Sigmoid colon (tissue), 6 donors: ENCODE measurements at regions not wholly inside any gene's neighbourhood (a gene's known extent, or its start where the extent isn't known, plus 50 kb on each side); places are given as distances from the start of the nearest gene placed in this dataset.
A peak's percentile ranks its signal among the peaks of the same experiment; 100 is the strongest.

Experiments
- DNase-seq: peaks from one replicate; pipeline ENCODE4 v3.0.0-alpha.2; 2019
- H3K27ac ChIP-seq, 4 donors: fragments of 200-600 bp; sonication (generic); one replicate each; pipeline ENCODE4 v1.5.1; 2016 to 2019; ENCODE audit warnings: mild to moderate bottlenecking in 1 of 4
- H3K27me3 ChIP-seq, 3 donors: fragments of 200-600 bp; sonication (generic); one replicate each; pipeline ENCODE4 v1.5.1; 2019; ENCODE audit warnings: mild to moderate bottlenecking in 1 of 3
- H3K36me3 ChIP-seq, 4 donors: fragments of 200-600 bp; sonication (generic); one replicate each; pipeline ENCODE4 v1.5.1; 2016 to 2019
- H3K4me1 ChIP-seq, 4 donors: fragments of 200-600 bp; sonication (generic); one replicate each; pipeline ENCODE4 v1.5.1; 2017 to 2019
- H3K4me3 ChIP-seq, 4 donors: fragments of 200-600 bp; sonication (generic); one replicate each; pipeline ENCODE4 v1.5.1; 2017 to 2019; ENCODE audit warnings: mild to moderate bottlenecking in 2 of 4, moderate library complexity in 1 of 4
- H3K9me3 ChIP-seq, 4 donors: fragments of 200-600 bp in 3 of 4; sonication (generic) in 3 of 4; one replicate each; pipeline versions ENCODE4 v1.5.1 to v1.6.1; 2013 to 2019
- CTCF ChIP-seq, 4 experiments: fragments of 450-650 bp in 3 of 4; fragments of 200-600 bp in 1 of 4; IDR thresholded peaks; one replicate each; pipeline ENCODE4 v1.5.1; 2016 to 2019; ENCODE audit warnings: antibody characterized with exemption in 4 of 4, mild to moderate bottlenecking in 3 of 4, moderate library complexity in 2 of 4
- EP300 ChIP-seq, 4 donors: sonication (generic); formaldehyde crosslinking; IDR thresholded peaks; one replicate each; pipeline ENCODE4 v1.6.1; 2017; ENCODE audit warnings: antibody characterized with exemption in 4 of 4
- POLR2A ChIP-seq, 2 donors: fragments of 450-650 bp; IDR thresholded peaks; one replicate each; pipeline ENCODE4 v1.6.1; 2016; ENCODE audit warnings: antibody characterized with exemption in 2 of 2, mild to moderate bottlenecking in 2 of 2, moderate library complexity in 2 of 2
- POLR2AphosphoS5 ChIP-seq, 4 donors: sonication (generic); formaldehyde crosslinking; IDR thresholded peaks; one replicate each; pipeline ENCODE4 v1.6.1; 2017; ENCODE audit warnings: antibody characterized with exemption in 4 of 4
- WGBS, 2 donors: extraction: QIAGEN DNeasy Blood & Tissue Kit; methylation state at CpG; one replicate each; pipeline ENCODE4 v1.1.7; 2013; 5-methylcytosine and 5-hydroxymethylcytosine counted together
- intact Hi-C: fragments of 100-400 bp; cut with DNase I; formaldehyde crosslinking; loops from one replicate; pipeline ENCODE4 v1.15.1; 2023
- donor health status: healthy with polysubstance abuse.
- donor health status: healthy.

- no peaks in the 10 kb centered on the region for H3K27me3 ChIP-seq
- peaks cover 0 to 4% (median 0%) of the 10 kb centered on the region in 4 donors for H3K4me1 ChIP-seq
- peak overlapping the region in 2 of 4 donors; percentile 22 to 29 for H3K4me3 ChIP-seq
- H3K27ac ChIP-seq: no peak overlapping the region
- TF ChIP-seq POLR2AphosphoS5 (IDR thresholded peaks at IDR 0.05) (no peak), POLR2A (IDR thresholded peaks at IDR 0.05) (no peak), EP300 (IDR thresholded peaks at IDR 0.05) (no peak), CTCF (IDR thresholded peaks at IDR 0.05) (no peak)
- no peaks in the 10 kb centered on the region for H3K9me3 ChIP-seq
- intact Hi-C loops: no loop called here
- no peaks in the 10 kb centered on the region for H3K36me3 ChIP-seq
- DNase-seq: no peak
- WGBS, 2 donors: 60% methylated on average over 5 of the region's 5 CpGs
Observed at GRCh38 chr4:32560306-32560705, 1840.1 kb downstream of the PCDH7 start.

GRCh38 chr4:32562010-32562409 is 1841.8 kb downstream of the PCDH7 start:
- DNase-seq: no peak
- Histone ChIP-seq H3K27ac (no peak overlapping the region), H3K27me3 (no peaks in the 10 kb centered on the region), H3K4me3 (no peak overlapping the region), H3K36me3 (no peaks in the 10 kb centered on the region), H3K4me1 (peaks cover 0 to 4% (median 0%) of the 10 kb centered on the region in 4 donors), H3K9me3 (no peaks in the 10 kb centered on the region)
- no peak for TF ChIP-seq CTCF (IDR thresholded peaks at IDR 0.05)
- no peak for TF ChIP-seq POLR2AphosphoS5 (IDR thresholded peaks at IDR 0.05)
- TF ChIP-seq POLR2A (IDR thresholded peaks at IDR 0.05): no peak
- no peak for TF ChIP-seq EP300 (IDR thresholded peaks at IDR 0.05)
- 85 to 91% methylated on average over 3 of the region's 3 CpGs for whole genome bisulfite sequencing, 2 donors
- intact Hi-C loops: no loop called here

GRCh38 chr4:32564626-32565025 is 1844.5 kb downstream of the PCDH7 start:
- Histone ChIP-seq H3K4me1 (peaks cover 0 to 4% (median 0%) of the 10 kb centered on the region in 4 donors), H3K36me3 (no peaks in the 10 kb centered on the region), H3K9me3 (no peaks in the 10 kb centered on the region), H3K27me3 (no peaks in the 10 kb centered on the region), H3K4me3 (no peak overlapping the region), H3K27ac (no peak overlapping the region)
- 72 to 86% methylated on average over 2 of the region's 2 CpGs for WGBS, 2 donors
- intact Hi-C loops: no loop called here
- DNase-seq: no peak
- no peak for TF ChIP-seq EP300 (IDR thresholded peaks at IDR 0.05)
- no peak for TF ChIP-seq CTCF (IDR thresholded peaks at IDR 0.05)
- TF ChIP-seq POLR2AphosphoS5 (IDR thresholded peaks at IDR 0.05): no peak
- no peak for TF ChIP-seq POLR2A (IDR thresholded peaks at IDR 0.05)

GRCh38 chr4:32569861-32570260 is 1849.7 kb downstream of the PCDH7 start:
- Histone ChIP-seq H3K27ac (no peak overlapping the region), H3K4me1 (no peaks in the 10 kb centered on the region), H3K4me3 (no peak overlapping the region), H3K9me3 (no peaks in the 10 kb centered on the region), H3K36me3 (no peaks in the 10 kb centered on the region), H3K27me3 (no peaks in the 10 kb centered on the region)
- no peak for TF ChIP-seq POLR2AphosphoS5 (IDR thresholded peaks at IDR 0.05)
- TF ChIP-seq EP300 (IDR thresholded peaks at IDR 0.05): no peak
- no peak for TF ChIP-seq CTCF (IDR thresholded peaks at IDR 0.05)
- TF ChIP-seq POLR2A (IDR thresholded peaks at IDR 0.05): no peak
- DNase-seq: no peak
- intact Hi-C loops: no loop called here

GRCh38 chr4:32572366-32572765 is 1852.2 kb downstream of the PCDH7 start:
- H3K36me3 ChIP-seq: no peaks in the 10 kb centered on the region
- intact Hi-C loops: no loop called here
- H3K4me3 ChIP-seq: no peak overlapping the region
- no peak for TF ChIP-seq POLR2A (IDR thresholded peaks at IDR 0.05)
- no peak for TF ChIP-seq EP300 (IDR thresholded peaks at IDR 0.05)
- TF ChIP-seq POLR2AphosphoS5 (IDR thresholded peaks at IDR 0.05): no peak
- no peak for TF ChIP-seq CTCF (IDR thresholded peaks at IDR 0.05)
- H3K4me1 ChIP-seq: no peaks in the 10 kb centered on the region
- H3K27me3 ChIP-seq: no peaks in the 10 kb centered on the region
- DNase-seq: no peak
- no peak overlapping the region for H3K27ac ChIP-seq
- H3K9me3 ChIP-seq: no peaks in the 10 kb centered on the region
